ENCODE measurements at regions not wholly inside any gene's neighbourhood (a gene's known extent, or its start where the extent isn't known, plus 50 kb on each side); places are given as distances from the start of the nearest gene placed in this dataset.

DNA sequence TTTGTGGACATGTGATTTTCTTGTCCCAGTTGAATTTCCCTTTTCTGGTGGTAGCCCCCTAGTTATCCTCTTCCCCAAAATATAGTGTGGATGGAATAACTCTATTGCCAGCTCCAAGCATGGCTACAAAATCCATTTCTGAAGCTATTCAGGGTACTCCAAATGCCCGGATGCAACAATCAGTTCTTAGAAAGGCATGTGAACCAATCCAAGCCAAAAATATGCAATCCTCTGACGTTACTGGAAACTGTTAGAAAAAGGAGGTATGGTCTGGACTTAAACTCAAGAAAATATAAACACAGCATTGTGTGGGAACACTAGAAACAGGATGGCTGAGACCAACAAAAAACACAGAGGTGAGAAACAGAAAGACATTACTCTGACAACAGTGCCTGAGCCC lies 347.0 kb downstream of the GPAM start:
- TF ChIP-seq EP300 (IDR thresholded peaks at IDR 0.05) (no peak), CTCF (IDR thresholded peaks at IDR 0.05) (no peak), POLR2AphosphoS5 (IDR thresholded peaks at IDR 0.05) (no peak), POLR2A (IDR thresholded peaks at IDR 0.05) (no peak)

All from upper lobe of left lung (tissue), 4 donors.